NCI-H2196 treated with DMSO at 0.1 percent for 48 hours (cell line): ENCODE measurements at regions not wholly inside any gene's neighbourhood (a gene's known extent, or its start where the extent isn't known, plus 50 kb on each side); places are given as distances from the start of the nearest gene placed in this dataset.

ENCODE experiments used
- DNase-seq: peaks from one replicate; lab custom pipeline; 2025; ENCODE audit not compliant: unreplicated experiment; lab: John Stamatoyannopoulos, UW

DNA sequence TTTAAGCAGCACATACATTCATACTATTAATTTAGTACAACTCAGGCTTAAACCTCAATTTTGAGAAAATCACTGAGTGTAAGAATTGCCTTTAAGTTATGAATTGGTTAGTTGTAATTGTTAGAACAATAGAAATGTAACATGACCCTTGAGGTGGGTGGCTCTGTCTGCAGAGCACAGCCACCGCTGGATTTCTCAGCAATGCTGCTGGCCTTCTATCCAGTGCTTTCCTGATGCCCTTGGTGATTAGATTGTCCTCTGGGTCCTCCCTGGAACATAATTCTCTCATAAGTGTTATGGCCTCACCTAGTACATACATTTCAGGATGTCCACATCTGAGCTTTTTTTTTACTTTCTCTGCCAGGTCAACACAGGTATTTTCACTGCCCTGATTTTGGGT, 213.2 kb downstream of the SLC7A11 start:
- no peak for DNase-seq

GRCh38 chr4:138021139-138021830, 220.9 kb downstream of the SLC7A11 start:
- no peak for DNase-seq

- no peak for DNase-seq
These were observed 227.4 kb downstream of the SLC7A11 start for GRCh38 chr4:138014590-138015288.

DNA sequence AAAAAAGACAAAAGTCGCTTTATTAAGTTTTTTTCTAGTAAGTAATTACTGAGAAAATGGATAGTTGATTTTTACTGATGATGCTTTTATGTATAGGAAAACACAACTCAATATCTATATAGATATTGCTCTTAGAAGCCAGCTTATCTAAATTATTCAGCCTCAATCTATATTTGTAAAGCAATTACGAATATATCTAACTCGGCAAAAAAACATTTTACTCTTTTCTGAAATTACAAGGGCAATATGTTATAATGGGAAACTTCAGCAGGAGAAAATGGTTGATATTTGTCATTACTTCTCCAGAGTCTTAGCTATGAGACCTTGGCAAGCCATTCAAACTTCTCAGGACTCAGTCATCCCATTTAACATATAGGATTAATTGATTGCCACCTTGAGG, 228.5 kb downstream of the SLC7A11 start:
- no peak for DNase-seq

GRCh38 chr4:138010639-138011038, 231.5 kb downstream of the SLC7A11 start:
- no peak for DNase-seq

- no peak for DNase-seq
These were observed 234.6 kb downstream of the SLC7A11 start for GRCh38 chr4:138007572-138007971.

DNA sequence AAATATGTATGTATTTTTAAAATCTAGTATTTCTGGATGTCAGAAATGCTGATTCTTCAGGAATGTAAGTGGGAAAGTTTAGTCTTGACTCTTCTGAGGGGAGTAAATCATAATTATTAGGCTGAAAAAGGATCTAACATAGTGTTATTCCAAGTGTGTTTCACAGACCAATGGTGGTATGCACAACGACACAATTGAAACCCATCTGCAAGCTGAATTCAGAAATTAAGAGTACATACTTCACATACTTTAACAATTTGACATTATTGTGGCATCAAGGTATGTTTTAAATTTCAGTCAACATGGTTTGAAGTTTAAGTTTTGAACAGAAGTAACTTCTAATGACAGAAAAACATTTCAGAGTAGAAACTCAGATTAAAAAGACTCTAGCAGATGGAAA, 236.7 kb downstream of the SLC7A11 start:
- no peak for DNase-seq

GRCh38 chr4:138003248-138003647, 238.9 kb downstream of the SLC7A11 start:
- DNase-seq, result no peak

DNA sequence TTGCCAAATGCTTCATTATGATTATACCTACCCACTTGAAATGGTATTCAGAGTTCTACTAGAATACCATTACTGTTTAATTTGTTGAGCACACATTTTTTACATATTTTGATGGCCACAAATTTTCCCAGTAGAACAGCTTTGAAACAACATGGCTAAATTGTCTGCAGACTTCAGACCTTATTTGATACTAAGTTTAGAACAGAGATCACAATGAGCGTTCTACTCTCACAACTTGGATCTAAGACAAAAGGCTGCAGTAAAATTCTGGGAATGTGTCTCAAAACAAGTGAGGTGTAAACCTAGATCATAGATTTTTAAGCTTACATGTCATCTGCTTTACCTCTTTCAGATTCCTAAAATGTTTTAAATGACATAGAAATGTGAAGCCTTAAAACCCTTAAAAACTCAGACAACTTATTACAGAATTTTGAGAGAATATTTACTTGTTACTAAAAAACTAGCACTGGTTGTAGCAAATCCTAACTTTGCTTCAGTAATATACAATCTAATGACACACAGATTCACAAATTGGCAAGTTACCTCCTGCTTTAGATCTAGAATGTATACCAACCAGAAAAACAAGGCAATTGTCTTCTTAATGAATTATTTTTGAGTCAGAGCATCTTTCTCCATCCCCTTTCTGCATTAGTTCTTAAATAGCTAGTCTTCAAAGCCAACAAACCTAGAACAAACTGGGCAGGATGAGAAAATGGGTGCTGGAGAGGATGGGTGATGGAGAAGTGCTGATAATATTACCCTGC, 243.3 kb downstream of the SLC7A11 start:
- no peak for DNase-seq

DNA sequence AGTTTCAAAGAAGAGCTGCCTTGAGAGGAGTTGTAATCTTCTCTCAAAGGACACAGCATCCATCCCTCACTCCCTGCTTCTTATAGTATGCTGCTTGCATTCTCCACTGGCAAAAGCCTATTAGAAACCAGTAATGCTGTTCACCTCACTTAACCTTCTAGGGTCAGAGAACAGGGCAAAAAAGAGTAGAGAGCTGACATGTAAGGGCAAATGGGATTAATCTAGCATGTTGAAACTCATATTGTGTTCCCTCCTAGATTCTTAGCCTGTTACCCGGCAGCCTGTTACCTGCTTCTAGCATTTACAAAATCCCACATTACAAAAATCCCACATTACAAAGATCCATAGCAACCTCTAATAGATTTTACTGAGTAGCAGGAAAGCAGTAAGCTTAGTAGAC, 244.7 kb downstream of the SLC7A11 start:
- DNase-seq, result no peak

DNA sequence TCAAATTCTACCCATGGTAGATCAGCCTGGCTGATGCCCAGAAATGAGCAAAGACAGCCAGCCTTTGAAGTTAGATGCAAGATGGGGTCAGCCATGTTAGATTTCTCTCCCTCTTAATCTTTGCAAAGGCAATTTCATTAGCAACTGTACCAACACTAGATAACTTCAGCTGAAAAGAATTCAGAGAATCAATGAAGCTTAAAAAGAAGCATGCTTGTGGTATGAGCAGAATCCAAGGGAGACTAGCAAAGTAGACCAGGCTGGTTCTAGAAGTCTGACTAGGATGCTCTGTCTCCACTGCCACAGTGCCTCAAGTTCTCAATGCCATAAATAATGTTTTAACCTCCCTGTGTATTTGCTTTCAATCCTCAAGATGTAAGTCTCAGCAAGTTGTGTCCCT, 247.3 kb downstream of the SLC7A11 start:
- no peak for DNase-seq

- no peak for DNase-seq
These were observed 248.9 kb downstream of the SLC7A11 start for GRCh38 chr4:137993232-137993631.

GRCh38 chr4:137981277-137981676, 260.9 kb downstream of the SLC7A11 start:
- no peak for DNase-seq

DNA sequence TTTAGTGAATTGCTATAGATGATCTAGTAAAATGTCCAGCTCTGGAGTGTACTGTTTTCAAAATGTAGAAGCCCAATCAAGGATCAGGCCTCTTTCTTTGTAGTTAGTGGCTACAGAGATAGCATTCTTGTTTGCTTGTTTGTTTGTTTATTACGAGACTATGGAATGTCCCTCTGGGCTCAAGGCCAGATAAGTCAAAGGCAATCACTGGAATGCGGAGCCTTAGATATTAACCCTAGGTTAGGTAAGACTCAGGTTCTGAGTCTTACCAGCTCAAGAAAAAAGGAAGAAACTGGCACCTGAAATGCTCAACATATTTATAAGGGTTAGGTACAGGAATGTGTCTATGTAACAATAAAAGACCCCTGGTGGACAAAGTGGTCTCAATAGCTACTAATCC, 261.5 kb downstream of the SLC7A11 start:
- no peak for DNase-seq

GRCh38 chr4:137979938-137980337, 262.2 kb downstream of the SLC7A11 start:
- DNase-seq, result no peak

DNA sequence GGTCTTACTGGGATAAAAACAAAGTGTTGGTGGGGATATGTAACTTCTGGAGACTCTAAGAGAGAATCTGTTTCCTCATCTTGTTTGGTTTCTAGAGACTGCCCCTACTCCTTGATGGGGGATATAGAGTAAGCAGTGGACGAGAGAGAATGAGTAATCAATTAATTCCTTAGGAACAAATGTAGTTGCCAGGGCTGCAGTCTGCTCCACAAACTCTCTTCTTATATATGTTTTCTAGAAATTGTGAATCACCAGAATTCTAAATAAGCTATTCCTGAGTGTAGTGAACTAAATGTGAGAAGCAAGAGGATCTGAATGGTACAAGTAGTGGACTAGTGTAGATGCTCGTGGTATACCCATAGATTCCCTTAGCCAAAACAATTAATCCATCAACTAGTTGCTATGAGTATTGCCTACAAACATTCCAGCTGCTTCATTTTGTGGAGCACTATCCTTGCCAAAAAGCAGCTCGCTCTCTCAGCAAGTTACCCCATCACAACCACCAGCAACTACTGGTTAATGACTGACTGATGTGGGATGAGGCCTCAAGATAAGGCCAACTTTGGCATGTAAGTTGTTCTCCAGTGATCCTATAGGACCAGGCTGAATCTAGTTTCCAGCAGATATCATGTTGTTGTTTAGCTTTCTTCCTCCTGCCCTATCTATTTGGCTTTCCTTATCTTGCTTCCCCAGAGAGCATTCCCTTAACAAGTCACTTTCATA, 273.0 kb downstream of the SLC7A11 start:
- no peak for DNase-seq

DNA sequence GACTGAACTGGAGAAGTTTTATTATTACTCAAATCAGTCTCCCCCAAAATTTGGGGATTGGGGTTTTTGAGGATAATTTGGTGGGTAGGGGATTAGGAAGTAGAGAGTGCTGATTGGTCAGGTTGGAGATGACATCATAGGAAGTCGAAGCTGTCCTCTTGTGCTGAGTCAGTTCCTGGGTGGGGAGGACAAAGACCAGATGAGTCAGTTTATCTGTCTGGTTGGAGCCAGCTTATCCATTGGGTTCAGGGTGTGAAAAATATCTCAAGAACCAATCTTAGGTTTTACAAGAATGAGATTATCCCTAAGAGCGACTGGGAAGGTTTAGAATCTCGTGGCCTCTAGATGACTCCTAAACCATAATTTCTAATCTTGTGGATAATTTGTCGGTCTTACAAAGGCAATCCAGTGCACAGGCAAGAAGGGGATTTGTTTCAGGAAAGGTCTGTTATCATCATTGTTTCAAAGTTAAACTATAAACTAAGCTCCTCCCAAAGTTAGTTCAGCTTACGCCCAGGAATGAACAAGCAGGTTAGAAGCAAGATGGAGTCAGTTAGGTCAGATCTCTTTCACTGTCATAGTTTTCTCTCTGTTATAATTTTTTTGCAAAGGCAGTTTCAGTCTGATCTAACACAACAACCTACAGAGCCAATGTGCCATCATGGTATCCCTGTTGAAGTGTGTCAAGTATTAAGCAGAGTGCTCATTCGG, 274.5 kb downstream of the SLC7A11 start:
- DNase-seq, result no peak

DNA sequence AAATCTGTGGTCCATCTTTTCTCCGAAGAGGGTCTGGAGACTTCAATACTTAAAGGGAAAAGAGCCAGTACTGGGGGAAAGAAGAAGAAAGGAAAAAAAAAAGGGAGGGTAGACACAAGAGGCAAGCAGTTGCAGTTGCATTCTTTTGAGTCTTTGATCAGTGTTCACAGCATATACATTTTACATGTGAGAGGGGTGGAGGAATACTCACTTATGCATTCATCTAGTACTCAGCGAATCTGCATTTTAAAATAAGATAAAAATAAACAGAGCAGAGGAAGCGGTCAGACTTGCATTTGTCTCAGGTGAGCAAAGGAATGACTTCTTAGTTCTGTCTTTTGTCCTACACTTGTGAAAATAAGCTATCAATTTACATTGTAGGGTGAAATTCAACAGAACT, 275.6 kb downstream of the SLC7A11 start:
- DNase-seq, result no peak

GRCh38 chr4:137961051-137961438, 281.1 kb downstream of the SLC7A11 start:
- no peak for DNase-seq

- no peak for DNase-seq
These were observed 281.6 kb downstream of the SLC7A11 start for GRCh38 chr4:137960371-137961050.
